Posterior vena cava (tissue), 2 donors: ENCODE measurements at regions not wholly inside any gene's neighbourhood (a gene's known extent, or its start where the extent isn't known, plus 50 kb on each side); places are given as distances from the start of the nearest gene placed in this dataset.
"Not testable (repeated sequence)": the region's sequence is repeated elsewhere in the genome, so short reads cannot be mapped to it uniquely, and the experiment has no call there.

Source experiments
- DNase-seq: peaks from one replicate; pipeline ENCODE4 v3.0.0-alpha.2; 2020; ENCODE audit warnings: low spot score
- intact Hi-C, 2 donors: fragments of 100-400 bp; cut with DNase I; formaldehyde crosslinking; loops; one replicate each; pipeline versions ENCODE4 v1.14.1 to v1.14.2; 2022 to 2023
- donor health status: DM: yes; HTN: yes; CAD: no.
- donor health status: DM: yes; HTN: yes; CAD: no.

DNA sequence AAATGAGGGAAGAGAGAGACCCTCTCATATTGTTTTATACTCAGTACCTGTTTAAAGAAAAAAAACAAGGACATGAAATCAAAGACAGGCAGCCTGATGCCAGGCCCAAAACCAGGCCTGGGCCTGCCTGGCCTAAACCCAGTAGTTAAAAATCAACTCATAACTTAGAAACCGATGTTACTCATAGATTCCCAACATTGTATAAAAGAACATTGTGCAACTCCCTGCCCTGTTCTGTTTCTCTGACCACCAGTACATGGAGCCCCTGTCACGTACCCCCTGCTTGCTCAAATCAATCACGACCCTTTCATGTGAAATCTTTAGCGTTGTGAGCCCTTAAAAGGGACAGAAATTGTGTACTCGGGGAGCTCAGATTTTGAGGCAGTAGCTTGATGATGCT, 291.4 kb upstream of the SGCG start:
- DNase-seq, intact Hi-C loops: not testable (repeated sequence)

GRCh38 chr13:22893204-22893603, 287.6 kb upstream of the SGCG start:
- no peak for DNase-seq
- intact Hi-C loops = no loop called here

DNA sequence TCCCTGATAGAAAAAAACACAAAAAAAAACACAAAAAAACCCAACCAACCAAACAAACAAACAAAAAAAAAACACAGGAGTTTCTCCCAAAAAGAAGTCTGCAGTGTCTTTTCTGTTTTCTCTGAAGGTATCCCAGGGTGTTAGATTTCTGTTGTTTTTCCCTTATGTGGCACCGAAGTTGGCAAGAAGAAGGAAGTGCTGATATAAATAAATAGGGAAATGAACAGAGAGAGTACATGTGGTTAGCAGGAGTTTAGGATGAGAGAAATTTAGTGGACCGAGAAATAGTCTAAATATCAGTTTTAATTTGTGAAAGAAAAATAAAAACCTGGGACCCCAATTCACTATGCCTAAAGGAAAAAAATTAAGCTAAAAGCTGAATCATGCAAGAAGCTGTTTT, 287.0 kb upstream of the SGCG start:
- intact Hi-C loops = no loop called here
- DNase-seq = no peak

- no peak for DNase-seq
- intact Hi-C loops = no loop called here
Measured at GRCh38 chr13:22897571-22898314, 283.0 kb upstream of the SGCG start.

- not testable (repeated sequence) for DNase-seq
Measured at GRCh38 chr13:22900416-22900951, 280.3 kb upstream of the SGCG start.

GRCh38 chr13:22903301-22903700, 277.5 kb upstream of the SGCG start:
- no peak for DNase-seq
- intact Hi-C loops = no loop called here

More at GRCh38 chr13:22900416-22900951, 280.3 kb upstream of the SGCG start:
- intact Hi-C loops = not testable (repeated sequence)

- no peak for DNase-seq
- intact Hi-C loops = no loop called here
Measured at GRCh38 chr13:22903925-22904324, 276.9 kb upstream of the SGCG start.

DNA sequence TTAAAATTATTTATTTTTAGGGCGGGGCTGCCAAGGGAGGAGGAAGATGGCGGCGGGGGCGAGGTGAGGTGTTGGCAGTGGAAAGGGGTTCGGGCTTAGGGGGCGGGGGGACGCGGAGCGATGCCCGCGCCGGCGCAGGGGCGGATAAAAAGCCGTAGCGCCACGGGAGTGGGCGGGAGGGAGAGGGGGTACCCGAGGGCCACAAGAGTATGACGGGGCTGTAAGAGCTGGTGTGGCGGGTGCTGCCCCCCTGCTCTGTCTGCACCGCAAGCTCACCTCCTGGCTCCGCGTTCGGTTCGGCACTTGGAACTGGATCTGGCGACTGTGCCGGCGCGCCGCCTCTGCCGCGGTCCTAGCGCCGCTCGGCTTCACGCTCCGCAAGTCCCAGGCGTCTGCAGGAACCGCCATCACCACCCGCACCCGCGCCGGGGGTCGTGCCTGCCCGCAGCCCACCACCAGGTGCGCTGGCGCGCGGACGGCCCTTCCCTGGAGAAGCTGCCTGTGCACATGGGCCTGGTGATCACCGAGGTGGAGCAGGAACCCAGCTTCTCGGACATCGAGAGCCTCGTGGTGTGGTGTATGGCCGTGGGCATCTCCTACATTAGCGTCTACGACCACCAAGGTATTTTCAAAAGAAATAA, 265.2 kb upstream of the SGCG start:
- DNase-seq = peak; percentile 89
- intact Hi-C loops = no loop called here

DNA sequence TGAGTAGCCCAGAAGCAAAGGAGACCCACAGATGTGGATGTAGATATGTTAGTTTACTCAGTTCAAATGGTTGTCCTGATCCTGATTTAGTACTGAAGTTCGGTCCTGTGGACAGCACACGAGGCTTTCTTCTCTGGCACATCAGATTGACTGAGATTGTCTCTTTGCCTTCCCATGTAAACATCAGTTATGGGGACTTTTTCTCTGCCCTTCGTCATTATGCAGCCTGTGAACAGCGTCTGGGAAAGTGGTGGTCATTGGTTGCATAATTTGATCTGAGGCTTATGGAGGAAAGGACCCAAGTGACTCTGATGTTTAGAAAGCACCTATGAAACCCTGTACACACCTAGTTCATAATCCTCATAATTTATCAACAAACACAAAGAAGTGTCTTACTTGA, 264.5 kb upstream of the SGCG start:
- intact Hi-C loops, DNase-seq: not testable (repeated sequence)

DNA sequence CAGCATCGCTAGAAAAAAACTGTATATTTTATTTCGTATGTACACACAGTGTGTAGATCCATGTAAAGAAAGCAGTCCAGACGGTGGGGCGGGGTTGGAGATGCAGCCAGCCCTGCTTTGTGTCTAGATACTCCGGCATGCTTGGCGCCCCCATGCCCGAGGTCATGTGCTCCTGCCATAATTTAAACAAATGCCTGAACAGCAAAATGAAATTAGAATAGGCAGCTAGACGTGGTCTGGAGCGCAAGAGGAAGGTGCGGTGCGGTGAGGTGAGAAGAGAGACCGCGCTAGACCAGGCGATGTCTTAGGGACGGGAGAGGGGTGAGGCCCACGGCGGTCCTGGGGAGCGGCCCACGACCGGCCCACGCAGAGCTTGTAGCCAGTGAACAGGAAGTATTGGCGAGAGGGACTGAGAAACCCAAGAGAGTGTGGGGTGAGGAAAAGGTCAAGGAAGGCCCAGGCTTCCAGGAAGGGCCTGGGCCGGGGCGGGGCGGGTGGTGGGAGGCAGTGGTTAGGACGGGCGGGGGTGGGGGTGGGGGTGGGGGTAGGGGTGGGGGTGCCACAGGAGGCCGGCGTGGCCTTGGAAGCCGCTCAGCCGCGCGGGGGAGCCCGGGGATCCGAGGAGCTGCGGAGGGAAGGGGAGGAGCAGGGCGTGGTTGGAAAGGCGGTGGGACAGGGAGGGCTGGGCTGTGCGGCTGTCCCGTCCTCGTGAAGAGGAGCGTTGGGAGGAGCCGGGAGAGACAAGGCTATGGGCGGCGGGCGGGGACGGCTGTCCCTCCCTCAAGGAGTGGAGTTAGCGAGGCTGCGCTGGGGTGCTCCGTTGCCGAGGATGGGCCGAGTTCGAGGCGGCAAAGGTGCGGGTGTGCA, 254.7 kb upstream of the SGCG start:
- DNase-seq = peak; percentile 94
- intact Hi-C loops = no loop called here

DNA sequence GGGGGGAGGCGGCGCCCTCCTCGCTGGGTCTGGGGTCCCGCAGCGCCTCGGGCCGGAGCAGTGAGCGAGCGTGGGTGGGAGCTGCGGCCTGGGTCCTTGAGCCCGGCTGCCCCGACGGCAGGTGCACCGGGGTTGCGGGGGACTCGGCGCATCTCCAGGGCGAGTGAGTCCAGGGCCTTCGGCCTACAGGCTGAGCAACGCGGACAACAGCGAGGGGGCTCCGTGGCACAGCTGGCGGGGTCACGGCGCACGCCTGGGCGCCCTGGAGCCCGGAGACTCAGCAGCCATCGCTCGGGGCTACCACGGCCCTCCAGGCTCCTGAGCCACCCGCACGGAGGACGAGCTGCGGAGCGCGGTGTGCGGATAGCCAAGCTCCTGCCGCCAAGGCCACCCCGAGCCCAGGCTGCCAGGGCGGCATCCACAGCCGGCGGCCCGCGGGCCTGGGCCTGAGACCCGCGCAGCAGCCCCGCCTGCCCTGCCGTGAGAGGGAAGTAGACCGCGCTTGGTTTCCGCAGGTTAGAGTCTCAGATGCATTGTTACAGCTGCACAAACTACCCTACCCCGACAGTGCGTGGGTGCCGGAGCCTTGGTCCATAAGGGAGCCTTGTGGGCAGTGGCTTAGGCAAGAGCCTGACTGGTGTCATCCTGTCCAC, 253.9 kb upstream of the SGCG start:
- intact Hi-C loops = no loop called here
- peak; percentile 78 for DNase-seq

GRCh38 chr13:22927845-22928244, 252.9 kb upstream of the SGCG start:
- intact Hi-C loops = not testable (repeated sequence)

GRCh38 chr13:22929381-22930126, 251.2 kb upstream of the SGCG start:
- DNase-seq = no peak
- intact Hi-C loops = loop anchor here in 1 of 2 donors (10.0 kb wide), 1 partner anchor 1425 kb away; no protein-coding TSS in a partner anchor

More at GRCh38 chr13:22927845-22928244, 252.9 kb upstream of the SGCG start:
- not testable (repeated sequence) for DNase-seq

DNA sequence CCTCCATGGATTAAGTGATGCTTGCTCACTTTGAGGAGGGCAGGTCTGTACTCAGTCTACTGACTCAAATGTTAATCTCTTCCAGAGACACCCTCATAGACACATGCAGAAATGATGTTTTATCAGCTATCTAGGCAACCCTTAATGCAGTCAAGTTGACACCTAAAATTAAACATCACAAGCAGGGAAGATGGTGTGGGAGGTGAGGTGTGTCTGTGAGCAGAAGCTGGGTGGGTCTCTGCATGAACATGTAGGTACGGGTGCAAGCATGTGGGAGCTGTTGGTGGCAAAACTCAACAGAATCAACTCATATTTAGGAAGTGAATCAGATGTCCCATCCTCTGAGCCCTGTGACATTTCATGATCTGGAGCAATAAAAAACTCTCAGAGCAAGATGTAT, 249.2 kb upstream of the SGCG start:
- intact Hi-C loops = loop anchor here in 1 of 2 donors (10.0 kb wide), 1 partner anchor 1423 kb away; no protein-coding TSS in a partner anchor
- DNase-seq = no peak

GRCh38 chr13:22932632-22933412, 248.0 kb upstream of the SGCG start:
- intact Hi-C loops = loop anchor here in 1 of 2 donors (10.0 kb wide), 1 partner anchor 1422 kb away; no protein-coding TSS in a partner anchor
- DNase-seq = not testable (repeated sequence)

- no peak for DNase-seq
- intact Hi-C loops = loop anchor here in 1 of 2 donors (10.0 kb wide), 1 partner anchor 1421 kb away; no protein-coding TSS in a partner anchor
Measured at GRCh38 chr13:22933571-22934181, 247.1 kb upstream of the SGCG start.
